ENCODE measurements at regions not wholly inside any gene's neighbourhood (a gene's known extent, or its start where the extent isn't known, plus 50 kb on each side); places are given as distances from the start of the nearest gene placed in this dataset.

GRCh38 chr21:32183396-32183795 is 95.5 kb downstream of the MIS18A start:
- no peak for DNase-seq

GRCh38 chr21:32182449-32182848 is 96.4 kb downstream of the MIS18A start:
- DNase-seq: no peak

GRCh38 chr21:32181457-32181856 is 97.4 kb downstream of the MIS18A start:
- DNase-seq: no peak

- no peak for DNase-seq
Measured at GRCh38 chr21:32174819-32175218, 104.0 kb downstream of the MIS18A start.

- DNase-seq: no peak
Measured at GRCh38 chr21:32173121-32173724, 105.6 kb downstream of the MIS18A start.

GRCh38 chr21:32172106-32172505 is 106.7 kb downstream of the MIS18A start:
- no peak for DNase-seq

GRCh38 chr21:32167513-32167912 is 111.3 kb downstream of the MIS18A start:
- no peak for DNase-seq

- no peak for DNase-seq
Measured at GRCh38 chr21:32163386-32163785, 115.5 kb downstream of the MIS18A start.

GRCh38 chr21:32162727-32163320 is 116.0 kb downstream of the MIS18A start:
- no peak for DNase-seq

GRCh38 chr21:32155226-32155625 is 123.6 kb downstream of the MIS18A start:
- no peak for DNase-seq

GRCh38 chr21:32147041-32147440 is 131.8 kb downstream of the MIS18A start:
- DNase-seq: no peak

GRCh38 chr21:32144851-32145250 is 134.0 kb downstream of the MIS18A start:
- DNase-seq: no peak

GRCh38 chr21:32143241-32143939 is 135.5 kb downstream of the MIS18A start:
- DNase-seq: no peak

GRCh38 chr21:32141318-32141633 is 137.6 kb downstream of the MIS18A start:
- no peak for DNase-seq

- no peak for DNase-seq
Measured at GRCh38 chr21:32140604-32141317, 138.1 kb downstream of the MIS18A start.

- no peak for DNase-seq
Measured at GRCh38 chr21:32140151-32140550, 138.7 kb downstream of the MIS18A start.

- DNase-seq: no peak
Measured at GRCh38 chr21:32138658-32139057, 140.2 kb downstream of the MIS18A start.

GRCh38 chr21:32137931-32138330 is 140.9 kb downstream of the MIS18A start:
- no peak for DNase-seq

GRCh38 chr21:32137266-32137665 is 141.6 kb downstream of the MIS18A start:
- DNase-seq: no peak

- no peak for DNase-seq
Measured at GRCh38 chr21:32136546-32136945, 142.3 kb downstream of the MIS18A start.

GRCh38 chr21:32135401-32136363 is 143.2 kb downstream of the MIS18A start:
- no peak for DNase-seq

- DNase-seq: no peak
Measured at GRCh38 chr21:32134441-32135130, 144.3 kb downstream of the MIS18A start.

Measured in suppressor macrophage treated with lipopolysaccharide for 1 hour (primary cell).